Activated T-helper 1 cell treated with Interleukin-2 at 50 U/mL for 16 hours (primary cell): ENCODE measurements at regions not wholly inside any gene's neighbourhood (a gene's known extent, or its start where the extent isn't known, plus 50 kb on each side); places are given as distances from the start of the nearest gene placed in this dataset.

Source experiments
- DNase-seq: peaks from one replicate; pipeline ENCODE4 v3.0.0-alpha.2; 2020; ENCODE audit warnings: low read depth

DNA sequence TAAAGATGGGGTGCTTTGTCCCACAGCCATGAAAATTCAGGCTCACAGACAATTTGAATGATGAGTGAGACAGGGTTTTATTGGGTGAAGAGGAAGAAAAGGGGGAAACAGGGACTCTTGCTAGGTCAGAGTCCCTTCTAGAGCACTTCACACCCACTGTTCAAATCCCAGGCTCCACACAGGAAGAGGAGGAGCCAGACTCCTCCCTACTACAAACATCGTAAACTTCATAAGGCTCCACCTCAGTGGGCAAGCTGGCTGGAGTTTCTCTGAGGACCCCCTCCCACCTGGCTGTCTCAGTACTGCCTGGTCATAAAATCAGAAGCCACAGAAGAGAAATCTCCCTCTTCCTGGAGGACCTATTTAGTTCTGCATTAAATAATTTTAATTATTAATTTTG lies 80.3 kb upstream of the KCNMB2 start:
- DNase-seq: no peak

DNA sequence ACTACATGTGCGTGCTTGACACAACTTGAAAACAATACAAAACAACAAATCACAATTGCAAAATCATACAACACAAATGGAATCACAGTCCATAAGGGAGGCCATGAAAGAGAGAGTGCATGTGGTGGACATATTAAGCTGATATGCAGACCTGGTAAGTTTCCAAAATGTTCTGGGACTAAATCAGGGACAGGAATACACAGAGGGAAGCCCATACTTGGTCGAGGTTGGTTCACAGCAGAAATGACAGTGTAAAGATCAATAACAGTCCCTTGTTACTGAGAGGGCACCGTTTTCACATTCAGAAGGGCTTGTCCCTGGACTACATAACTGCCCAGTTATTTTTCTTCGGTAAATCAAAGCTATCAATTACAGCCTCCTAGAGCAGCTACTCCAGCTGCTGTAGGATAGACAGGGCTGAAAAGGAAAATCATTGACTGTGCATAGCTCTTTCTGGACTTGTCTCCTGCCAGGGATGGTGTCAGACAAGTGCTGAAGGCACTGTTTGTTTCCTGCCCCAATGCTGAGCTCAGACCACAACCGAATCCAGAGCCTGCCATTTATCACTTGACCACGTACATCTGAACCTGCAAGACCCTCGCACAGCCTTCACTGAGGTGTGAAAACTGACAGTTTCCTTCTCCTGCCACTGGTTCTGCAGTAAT lies 79.5 kb upstream of the KCNMB2 start:
- DNase-seq: no peak

DNA sequence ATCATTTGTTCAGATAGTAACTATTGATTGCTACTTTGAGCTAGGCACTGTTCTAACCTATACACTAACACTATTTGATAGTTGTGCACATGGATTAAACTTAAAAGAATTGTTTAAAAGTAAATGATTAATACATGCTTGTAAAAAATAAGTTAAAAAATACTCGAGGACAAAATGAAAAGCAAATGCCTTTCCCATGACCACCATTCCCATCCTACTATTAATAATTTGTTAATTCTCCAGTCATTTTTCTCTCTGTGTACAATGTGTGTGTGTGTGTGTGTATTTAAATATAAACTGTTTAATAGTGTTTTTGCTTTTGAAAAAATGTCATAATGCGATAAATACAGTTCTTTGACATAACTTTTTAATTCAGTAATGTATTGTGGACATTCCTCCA lies 78.7 kb upstream of the KCNMB2 start:
- DNase-seq: no peak

DNA sequence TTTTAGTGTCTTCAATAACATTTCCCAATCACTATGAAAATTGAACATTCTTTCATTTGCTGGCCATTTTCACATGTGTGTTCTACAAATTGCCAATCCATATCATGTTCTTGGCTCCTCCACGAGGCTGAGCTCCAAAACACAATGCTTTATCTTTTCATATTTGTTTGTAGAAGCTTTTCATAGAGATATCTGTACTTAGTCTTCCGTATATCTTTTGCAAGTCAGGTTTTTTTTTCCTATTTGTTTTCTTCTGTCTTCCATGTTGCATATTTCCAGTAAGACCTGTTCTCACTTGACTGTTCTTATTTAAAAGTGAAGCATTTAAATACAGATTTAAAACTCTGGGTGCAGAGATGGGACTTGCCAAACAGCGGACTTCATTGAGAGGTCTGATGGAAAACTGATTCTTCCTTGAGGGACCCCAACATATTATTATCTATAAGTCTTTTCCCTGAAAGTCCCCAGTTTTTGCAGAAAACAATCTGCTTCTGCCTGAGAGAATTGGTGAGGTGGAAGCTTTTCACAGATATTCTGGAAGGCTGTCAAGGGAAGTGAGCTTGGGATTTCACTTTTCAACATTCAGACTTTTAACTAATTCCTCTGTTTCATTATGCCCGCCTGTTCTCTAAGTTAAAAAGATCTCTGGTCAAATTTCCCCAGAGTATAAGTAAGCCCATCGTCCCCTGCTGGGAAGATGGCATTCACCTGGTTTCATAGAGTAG lies 77.8 kb upstream of the KCNMB2 start:
- DNase-seq: no peak

DNA sequence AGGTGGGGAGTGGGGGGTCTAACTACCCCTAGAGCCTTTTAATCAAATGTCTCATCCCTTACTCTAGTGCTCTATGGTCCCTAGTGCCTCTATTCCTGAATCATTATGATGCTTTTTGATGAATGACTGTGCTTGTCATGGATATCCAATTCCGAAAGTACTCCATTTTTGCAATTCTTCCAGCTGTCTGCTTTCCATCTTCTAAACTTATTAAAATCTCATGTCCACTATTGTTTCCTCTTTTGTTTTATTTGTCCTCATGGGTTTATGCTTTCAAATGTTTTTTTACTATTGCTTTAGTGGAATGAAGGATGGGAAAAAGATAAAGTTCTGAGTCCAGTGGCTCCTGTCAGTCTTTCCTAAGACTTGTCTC lies 77.2 kb upstream of the KCNMB2 start:
- no peak for DNase-seq

DNA sequence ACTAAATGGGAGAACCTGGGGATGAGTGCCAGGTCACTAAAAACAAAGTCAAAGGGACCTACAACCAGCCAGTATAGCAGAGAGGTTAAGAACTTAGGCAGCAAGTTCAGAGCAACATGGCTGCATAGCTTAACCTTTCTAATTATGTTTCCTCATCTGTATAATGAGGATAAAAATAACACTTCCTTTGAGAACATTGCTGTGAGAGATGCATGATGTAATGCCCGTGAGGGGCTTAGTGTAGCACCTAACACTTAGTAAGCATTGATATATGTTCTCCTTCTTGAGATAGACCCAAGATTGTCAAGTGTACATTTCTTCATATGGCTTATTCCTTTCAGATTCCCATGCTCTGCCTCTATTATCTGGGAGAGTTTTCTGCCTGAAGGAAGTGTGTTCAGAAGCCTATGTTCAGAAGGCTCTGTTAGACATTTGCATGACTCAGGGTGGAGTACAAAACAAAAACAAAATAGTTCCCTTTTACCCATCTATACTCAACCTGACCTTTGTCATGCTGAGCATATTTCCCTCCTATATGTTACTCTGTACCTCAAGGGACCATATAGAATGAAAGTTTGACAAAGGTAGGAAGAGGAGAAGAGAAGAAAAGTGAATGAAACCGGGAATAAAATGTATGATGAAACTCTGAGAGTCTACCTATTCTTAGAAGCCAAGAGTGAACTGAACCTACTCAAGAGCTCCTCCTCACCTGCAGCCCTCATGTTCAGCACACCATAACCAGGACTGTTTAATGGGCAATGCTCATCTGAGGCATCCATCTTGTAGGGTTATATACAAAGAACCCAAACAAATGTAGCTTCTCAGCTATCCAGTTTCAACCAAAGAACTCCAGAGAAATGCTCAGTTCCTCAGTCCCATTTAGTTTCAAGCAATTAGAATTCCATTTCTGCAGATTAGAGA lies 70.7 kb upstream of the KCNMB2 start:
- DNase-seq: no peak

DNA sequence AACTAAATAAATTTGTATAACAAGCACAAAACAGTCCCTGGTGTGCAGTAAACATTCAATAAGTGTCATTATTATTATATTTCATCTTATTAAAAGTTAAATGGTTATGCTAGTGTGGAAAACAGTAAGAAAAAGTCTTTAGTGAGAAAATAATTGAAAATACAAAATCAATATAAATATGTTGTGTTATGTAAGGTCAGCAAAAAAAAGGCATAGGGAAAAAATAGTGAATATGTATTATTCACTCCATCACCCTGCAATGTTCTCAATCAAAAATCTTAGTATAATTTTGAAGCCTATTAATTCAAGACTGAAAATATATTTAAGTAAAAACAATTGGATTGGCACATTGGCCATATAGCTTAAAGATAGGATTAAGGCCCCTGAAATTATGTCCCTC lies 63.3 kb upstream of the KCNMB2 start:
- no peak for DNase-seq

DNA sequence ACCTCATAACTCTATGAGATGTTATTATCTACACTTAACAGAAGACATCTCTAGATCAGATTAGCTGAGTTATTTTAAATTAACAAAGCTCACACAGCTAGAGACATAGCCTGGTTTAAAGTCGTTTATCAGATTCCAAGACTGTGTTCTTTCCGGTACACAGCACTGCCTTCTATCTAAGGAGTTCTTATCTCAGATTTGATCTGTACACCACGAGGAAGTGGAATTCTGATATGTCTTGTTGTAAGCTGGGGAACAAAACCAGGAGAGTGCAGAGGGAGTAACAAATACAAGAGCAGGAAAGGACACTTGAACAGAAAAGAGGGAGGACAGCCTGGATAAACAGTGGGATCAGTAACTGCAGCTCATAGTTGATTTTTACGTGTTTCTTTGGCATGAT lies 61.7 kb upstream of the KCNMB2 start:
- no peak for DNase-seq

DNA sequence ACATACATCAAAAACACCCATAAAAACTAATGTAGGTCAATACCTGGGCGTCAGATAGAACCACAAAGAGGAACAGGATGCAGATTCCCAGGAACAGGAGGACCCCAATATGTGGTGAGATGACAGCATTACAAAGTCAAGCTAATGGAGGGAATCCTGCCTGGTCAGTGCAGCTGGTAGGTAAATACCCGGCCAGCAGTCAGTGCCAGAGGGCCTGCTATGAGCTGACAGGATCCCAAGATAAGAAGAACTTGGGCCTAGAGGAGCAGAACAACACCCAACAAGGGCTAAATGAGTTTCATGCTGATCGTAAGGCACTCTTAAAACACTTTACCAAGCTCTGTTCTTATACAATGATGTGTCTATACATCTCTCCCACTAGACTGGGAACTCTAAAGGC lies 61.2 kb upstream of the KCNMB2 start:
- no peak for DNase-seq

DNA sequence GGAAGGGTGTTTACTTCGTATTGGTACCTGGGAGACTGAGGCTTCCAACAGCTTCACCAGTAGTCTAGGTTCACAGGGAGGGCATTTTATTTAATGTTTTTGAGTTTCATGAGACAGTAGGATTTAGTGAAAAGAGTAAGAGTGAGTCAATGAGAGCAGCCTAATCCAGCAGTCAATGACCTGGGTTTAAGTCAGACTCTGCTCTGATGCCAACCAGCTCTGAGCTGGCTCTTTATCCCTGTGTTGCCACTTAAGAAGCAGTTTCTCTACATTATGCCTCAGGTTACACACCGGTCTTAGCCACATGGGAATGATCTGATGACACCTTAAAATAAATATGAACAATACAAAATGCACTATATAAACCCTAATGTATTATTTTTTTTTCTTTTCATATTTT lies 59.4 kb upstream of the KCNMB2 start:
- no peak for DNase-seq

DNA sequence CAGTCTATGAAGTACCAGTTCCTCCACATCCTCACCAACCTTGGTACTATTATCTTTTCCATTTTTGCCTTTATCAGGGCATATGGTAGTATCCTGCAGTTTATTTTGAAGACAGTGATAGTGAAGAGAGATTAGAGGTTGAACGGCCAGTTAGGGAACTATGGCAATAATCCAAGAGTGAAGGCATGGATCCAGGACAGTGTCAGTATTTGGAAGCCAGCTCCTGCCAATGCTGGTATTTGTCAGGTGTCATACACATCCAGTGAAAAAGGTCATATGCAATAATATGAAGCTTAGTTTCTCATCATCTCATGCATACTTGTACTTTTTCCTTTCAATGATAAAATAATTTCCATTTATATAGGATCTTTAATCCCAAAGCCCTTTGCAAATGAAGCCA lies 56.8 kb upstream of the KCNMB2 start:
- DNase-seq: no peak

DNA sequence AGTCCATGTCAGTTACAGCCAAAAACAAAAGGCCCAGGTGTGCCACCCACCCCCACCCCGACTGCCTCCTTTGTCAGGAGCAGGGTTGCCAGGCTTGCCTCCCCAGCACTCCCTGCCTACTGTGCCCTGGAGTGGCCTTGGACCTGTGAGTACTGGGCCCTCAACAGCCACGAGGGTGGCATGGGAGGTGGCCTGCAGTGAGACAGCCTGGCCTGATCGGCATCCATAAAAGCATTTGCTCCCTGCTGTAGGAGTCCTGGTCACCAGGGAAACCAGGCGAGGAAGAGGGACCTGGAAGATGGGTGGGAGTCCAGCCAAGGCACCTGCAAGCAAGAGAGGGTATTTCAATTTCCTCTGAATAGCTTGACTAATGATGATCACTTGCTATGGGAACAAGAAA lies 56.4 kb upstream of the KCNMB2 start:
- no peak for DNase-seq

DNA sequence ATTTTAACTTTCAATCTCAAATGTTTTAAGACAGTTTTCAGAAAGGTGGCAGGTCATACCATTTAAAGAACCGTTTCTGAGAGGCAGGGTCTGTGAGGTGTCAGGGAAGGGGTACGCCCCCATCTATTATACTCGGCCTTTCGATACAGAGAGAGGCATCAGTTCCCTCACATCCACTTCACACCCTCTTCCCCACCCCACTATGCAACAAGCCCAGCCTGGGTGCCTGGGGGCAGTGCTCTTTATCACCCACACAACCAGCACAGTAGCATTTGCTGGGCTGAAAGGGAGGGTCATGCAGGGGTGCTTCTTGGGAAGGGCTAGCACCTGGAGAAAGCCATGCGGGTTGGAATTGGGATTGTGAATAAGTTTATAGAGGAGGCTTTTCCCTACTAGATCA lies 56.0 kb upstream of the KCNMB2 start:
- DNase-seq: no peak

DNA sequence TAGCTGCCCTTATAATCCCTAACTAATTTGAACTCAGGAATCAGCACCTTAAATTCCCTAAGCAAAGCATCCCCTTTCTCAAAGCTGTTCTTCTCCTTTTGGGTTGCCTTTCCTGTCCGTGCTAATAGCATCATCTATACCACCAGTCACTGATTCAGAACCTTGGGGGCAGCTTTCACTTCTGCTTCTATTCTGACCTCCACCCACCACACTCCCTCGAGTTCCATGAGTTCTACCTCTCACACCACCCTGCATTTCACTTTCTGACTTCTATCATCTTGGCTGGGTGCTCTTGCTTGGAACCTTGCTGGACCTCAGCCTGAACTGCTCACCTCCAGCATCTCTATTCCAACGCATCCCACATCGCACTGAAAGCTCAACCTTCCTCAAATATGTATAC lies 55.4 kb upstream of the KCNMB2 start:
- DNase-seq: no peak

DNA sequence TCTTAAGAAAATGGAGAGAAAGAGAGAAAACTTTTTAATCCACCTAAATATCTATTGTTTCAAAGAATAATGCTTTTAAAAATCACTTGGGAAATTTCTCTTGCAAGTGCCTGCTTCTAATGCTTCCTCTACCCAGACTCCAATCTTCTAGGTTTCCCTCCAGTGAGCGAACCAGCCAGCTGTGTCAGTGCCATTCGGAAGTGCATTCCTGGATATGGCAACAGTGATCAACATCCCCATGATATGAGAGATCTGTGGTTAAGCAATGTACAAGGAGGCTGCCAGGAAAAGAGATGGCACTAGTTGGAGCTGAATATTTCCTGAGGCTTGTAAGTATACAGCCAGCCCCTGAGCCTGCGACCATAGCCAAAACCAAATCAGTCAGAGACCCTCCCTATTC lies 53.3 kb upstream of the KCNMB2 start:
- DNase-seq: no peak

DNA sequence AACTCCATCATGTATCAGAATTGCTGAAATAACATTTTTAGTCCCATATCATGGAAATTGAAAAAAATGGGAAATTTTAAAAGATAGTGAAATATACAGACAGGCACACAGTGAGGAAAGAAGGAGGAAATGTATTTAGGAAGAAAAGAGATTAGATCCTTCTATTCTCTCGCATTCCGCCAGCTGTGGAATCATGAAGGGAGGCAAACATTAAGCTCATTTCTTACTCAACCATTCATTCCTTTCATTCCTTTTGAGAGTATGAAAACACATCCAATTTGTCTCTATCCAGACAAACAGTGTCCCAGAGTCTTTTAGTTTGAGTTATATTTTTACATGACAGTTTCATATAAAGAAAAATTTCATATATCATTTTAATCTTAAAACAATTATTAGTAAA lies 52.5 kb upstream of the KCNMB2 start:
- DNase-seq: no peak

DNA sequence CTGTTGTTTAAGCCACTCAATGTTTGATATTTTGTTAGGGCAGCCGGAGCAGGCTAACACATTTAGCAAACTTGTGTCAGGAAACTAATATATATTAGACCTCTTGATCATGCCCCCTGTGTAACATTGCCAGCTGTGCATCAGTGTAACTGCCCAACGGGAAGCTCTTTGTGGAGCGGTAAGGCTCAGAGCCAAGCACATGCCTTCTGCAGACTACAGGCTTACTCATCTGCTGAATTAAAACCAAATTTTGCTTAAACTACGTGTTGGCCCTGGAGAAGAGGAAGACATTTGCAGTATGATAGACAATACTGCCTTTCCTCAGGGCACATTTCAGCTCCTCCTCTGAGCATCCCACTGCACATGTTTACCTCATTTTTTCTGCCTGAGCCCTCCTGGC lies 50.5 kb upstream of the KCNMB2 start:
- DNase-seq: no peak
